GM12865 (cell line): ENCODE measurements at regions not wholly inside any gene's neighbourhood (a gene's known extent, or its start where the extent isn't known, plus 50 kb on each side); places are given as distances from the start of the nearest gene placed in this dataset.

ENCODE experiments used
- DNase-seq: peaks from one replicate; pipeline ENCODE4 v3.0.0; 2010; ENCODE audit warnings: low read depth
- H3K4me3 ChIP-seq: 2 replicates; pipeline ENCODE4 v1.5.1; 2011; ENCODE audit warnings: mild to moderate bottlenecking, low read depth, low read length, control low read depth
- CTCF ChIP-seq: IDR thresholded peaks from 2 replicates; pipeline ENCODE4 v1.5.1; 2011; ENCODE audit warnings: low read length, control low read depth, low read depth, inconsistent platforms; ENCODE audit not compliant: insufficient read depth; ENCODE audit errors: missing control alignments

- DNase-seq: no peak
These were observed 647.8 kb upstream of the RAB6C start for GRCh38 chr2:129331638-129332037.

GRCh38 chr2:129334128-129334527 is 645.3 kb upstream of the RAB6C start:
- no peak overlapping the region for H3K4me3 ChIP-seq
- no peak for DNase-seq
- TF ChIP-seq CTCF: no peak

More at GRCh38 chr2:129331638-129332037, 647.8 kb upstream of the RAB6C start:
- TF ChIP-seq CTCF: no peak
- no peak overlapping the region for H3K4me3 ChIP-seq

- no peak for DNase-seq
- H3K4me3 ChIP-seq: no peak overlapping the region
- TF ChIP-seq CTCF: no peak
These were observed 644.6 kb upstream of the RAB6C start for GRCh38 chr2:129334696-129335410.

GRCh38 chr2:129336276-129336675 is 643.2 kb upstream of the RAB6C start:
- no peak for DNase-seq
- TF ChIP-seq CTCF: no peak
- no peak overlapping the region for H3K4me3 ChIP-seq

GRCh38 chr2:129337076-129337475 is 642.4 kb upstream of the RAB6C start:
- TF ChIP-seq CTCF: no peak
- no peak overlapping the region for H3K4me3 ChIP-seq

GRCh38 chr2:129345540-129345939 is 633.9 kb upstream of the RAB6C start:
- DNase-seq: no peak
- H3K4me3 ChIP-seq: no peak overlapping the region
- TF ChIP-seq CTCF: no peak

More at GRCh38 chr2:129337076-129337475, 642.4 kb upstream of the RAB6C start:
- DNase-seq: no peak
